AG04450 (cell line): ENCODE measurements at regions not wholly inside any gene's neighbourhood (a gene's known extent, or its start where the extent isn't known, plus 50 kb on each side); places are given as distances from the start of the nearest gene placed in this dataset.
A peak's percentile ranks its signal among the peaks of the same experiment; 100 is the strongest.

Experiments used
- CTCF ChIA-PET: fragments of 300-600, 350-600 bp; formaldehyde crosslinking; extraction: SDS; loops from one replicate; lab custom pipeline; 2022; ENCODE audit warnings: antibody characterized with exemption, inconsistent platforms; lab: Charles Lee
- POLR2A ChIA-PET: fragments of 350-600 bp; formaldehyde crosslinking; extraction: SDS; loops from one replicate; lab custom pipeline; 2021; ENCODE audit warnings: antibody characterized with exemption, inconsistent platforms; lab: Yijun Ruan, JAX
- DNase-seq: peaks from one replicate; pipeline ENCODE4 v3.0.0-alpha.2; 2011; ENCODE audit warnings: low read depth, low spot score
- H3K27ac ChIP-seq: one replicate; pipeline ENCODE4 v1.5.1; 2012; ENCODE audit warnings: low read depth, low read length, control low read depth
- H3K27me3 ChIP-seq: one replicate; pipeline ENCODE4 v1.6.0; 2012; ENCODE audit warnings: low read length; ENCODE audit not compliant: control insufficient read depth, insufficient read depth
- H3K4me3 ChIP-seq: 2 replicates; pipeline ENCODE4 v1.5.1; 2011; ENCODE audit warnings: mild to moderate bottlenecking, low read depth, low read length, control low read depth
- H3K9me3 ChIP-seq: 2 replicates; pipeline ENCODE4 v1.5.1; 2012; ENCODE audit warnings: low read length; ENCODE audit not compliant: control insufficient read depth, insufficient read depth
- TF ChIP-seq, protein P1 (sequence below): IDR thresholded peaks from 2 replicates; pipeline ENCODE4 v1.5.1; 2011; ENCODE audit warnings: low read depth, low read length, control low read depth, inconsistent platforms

DNA sequence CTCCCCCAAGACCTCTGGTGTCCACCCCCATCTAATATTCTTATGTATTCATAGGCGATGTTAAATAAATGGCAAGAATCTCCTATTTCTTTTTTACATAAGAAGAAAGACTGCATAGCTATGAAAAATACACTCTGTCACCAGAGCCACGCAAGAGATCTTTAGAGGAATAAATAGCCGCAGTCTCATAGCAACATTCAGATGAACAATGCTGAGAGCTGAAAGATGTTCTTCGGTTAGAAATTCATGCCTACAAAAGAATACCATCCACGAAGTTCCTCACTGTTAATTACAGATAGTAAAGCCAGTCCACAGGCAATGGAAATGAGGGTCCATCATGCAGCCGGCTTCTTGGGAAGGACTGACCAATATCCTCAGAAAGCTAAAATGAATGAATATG is 76.0 kb upstream of the SOD1 start:
- TF ChIP-seq, protein P1, sequence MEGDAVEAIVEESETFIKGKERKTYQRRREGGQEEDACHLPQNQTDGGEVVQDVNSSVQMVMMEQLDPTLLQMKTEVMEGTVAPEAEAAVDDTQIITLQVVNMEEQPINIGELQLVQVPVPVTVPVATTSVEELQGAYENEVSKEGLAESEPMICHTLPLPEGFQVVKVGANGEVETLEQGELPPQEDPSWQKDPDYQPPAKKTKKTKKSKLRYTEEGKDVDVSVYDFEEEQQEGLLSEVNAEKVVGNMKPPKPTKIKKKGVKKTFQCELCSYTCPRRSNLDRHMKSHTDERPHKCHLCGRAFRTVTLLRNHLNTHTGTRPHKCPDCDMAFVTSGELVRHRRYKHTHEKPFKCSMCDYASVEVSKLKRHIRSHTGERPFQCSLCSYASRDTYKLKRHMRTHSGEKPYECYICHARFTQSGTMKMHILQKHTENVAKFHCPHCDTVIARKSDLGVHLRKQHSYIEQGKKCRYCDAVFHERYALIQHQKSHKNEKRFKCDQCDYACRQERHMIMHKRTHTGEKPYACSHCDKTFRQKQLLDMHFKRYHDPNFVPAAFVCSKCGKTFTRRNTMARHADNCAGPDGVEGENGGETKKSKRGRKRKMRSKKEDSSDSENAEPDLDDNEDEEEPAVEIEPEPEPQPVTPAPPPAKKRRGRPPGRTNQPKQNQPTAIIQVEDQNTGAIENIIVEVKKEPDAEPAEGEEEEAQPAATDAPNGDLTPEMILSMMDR, result no peak
- Histone ChIP-seq H3K27ac (no peak overlapping the region), H3K9me3 (no peaks in the 10 kb centered on the region), H3K27me3 (peaks cover 2% of the 10 kb centered on the region), H3K4me3 (no peak overlapping the region)
- ChIA-PET POLR2A (no interaction called here), CTCF (interaction anchor here (1.0 to 8.7 kb wide), 3 partner anchors 21 to 484 kb away, joined by 3 to 329 read pairs (median 5); no protein-coding TSS in a partner anchor)
- DNase-seq, result no peak

DNA sequence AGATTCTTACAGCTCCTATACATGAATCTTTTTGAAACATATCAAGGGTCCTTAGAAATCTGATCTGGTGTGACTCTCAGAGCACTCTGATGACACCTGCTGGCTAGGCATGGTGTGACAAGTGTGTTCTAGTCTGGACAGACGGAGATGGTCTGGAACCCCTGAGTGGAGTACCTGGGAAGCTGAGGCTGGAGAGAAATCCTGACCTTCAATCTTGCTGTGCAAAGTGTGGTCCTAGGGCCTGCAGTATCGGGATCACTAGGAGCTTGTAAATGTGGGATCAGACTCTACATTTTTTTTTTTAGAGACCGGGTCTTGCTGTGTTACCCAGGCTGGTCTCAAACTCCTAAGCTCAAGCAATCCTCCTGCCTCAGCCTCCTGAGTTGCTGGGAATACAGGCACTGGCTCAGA is 78.6 kb upstream of the SOD1 start:
- ChIA-PET POLR2A (no interaction called here), CTCF (interaction anchor here (0.5 to 8.7 kb wide), 65 partner anchors 10 to 501 kb away, joined by 3 to 329 read pairs (median 4); no protein-coding TSS in a partner anchor)
- no peak overlapping the region for H3K4me3 ChIP-seq
- no peaks in the 10 kb centered on the region for H3K9me3 ChIP-seq
- DNase-seq, result peak; percentile 24
- TF ChIP-seq, protein P1, result peak; percentile 90
- H3K27me3 ChIP-seq, result peaks cover 2% of the 10 kb centered on the region
- no peak overlapping the region for H3K27ac ChIP-seq

DNA sequence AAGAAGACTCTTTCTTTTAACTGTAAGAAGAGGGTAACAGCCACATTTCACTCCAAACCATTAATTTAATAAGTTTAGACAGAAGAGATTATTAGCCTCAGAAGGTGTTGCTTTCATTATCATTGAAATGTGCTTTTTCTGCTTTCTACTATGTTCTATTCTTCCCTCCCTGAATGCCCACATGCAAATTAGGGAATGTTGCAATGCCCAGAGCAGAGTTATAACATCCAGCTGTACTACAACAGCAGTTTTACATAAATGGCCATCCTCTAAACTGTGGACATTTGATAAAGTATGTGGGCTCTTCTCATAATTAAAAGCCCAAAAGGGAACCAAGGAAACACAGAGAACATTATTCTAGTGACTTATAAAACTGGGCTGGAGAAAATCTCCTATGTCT is 82.2 kb upstream of the SOD1 start:
- CTCF ChIA-PET, result interaction anchor here (8.7 kb wide), 1 partner anchor 381 kb away, joined by 329 read pairs; no protein-coding TSS in a partner anchor
- Histone ChIP-seq H3K9me3 (no peaks in the 10 kb centered on the region), H3K27me3 (no peaks in the 10 kb centered on the region), H3K4me3 (no peak overlapping the region), H3K27ac (no peak overlapping the region)
- TF ChIP-seq, protein P1, result no peak
- POLR2A ChIA-PET, result no interaction called here
- DNase-seq, result no peak

- H3K27me3 ChIP-seq, result no peaks in the 10 kb centered on the region
- H3K9me3 ChIP-seq, result no peaks in the 10 kb centered on the region
- no peak for DNase-seq
- no peak overlapping the region for H3K27ac ChIP-seq
- ChIA-PET POLR2A (no interaction called here), CTCF (interaction anchor here (8.7 kb wide), 1 partner anchor 381 kb away, joined by 329 read pairs; no protein-coding TSS in a partner anchor)
- TF ChIP-seq, protein P1, result no peak
- H3K4me3 ChIP-seq, result no peak overlapping the region
Observed at GRCh38 chr21:31576428-31576827, 83.1 kb upstream of the SOD1 start.

DNA sequence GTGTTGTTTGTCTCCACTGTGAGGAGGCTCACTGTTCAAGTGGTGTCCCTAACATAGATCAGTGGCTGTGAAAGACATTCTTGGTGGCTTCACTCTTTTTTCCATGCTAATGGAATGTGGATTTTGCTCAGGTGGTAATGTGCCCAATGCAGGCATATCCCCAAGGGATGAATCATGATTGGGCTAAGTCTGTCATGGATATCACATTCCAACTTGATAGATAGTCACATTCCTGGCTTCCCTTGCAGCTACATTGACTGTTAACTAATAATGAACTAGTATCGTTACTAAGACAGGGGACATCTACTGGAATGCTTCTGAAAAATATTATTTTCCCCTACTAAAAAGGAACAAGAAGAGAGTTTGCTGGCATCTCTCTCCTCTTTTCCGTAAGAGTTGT is 86.3 kb upstream of the SOD1 start:
- ChIA-PET POLR2A (no interaction called here), CTCF (interaction anchor here (1.7 kb wide), 1 partner anchor 374 kb away, joined by 4 read pairs; no protein-coding TSS in a partner anchor)
- no peak overlapping the region for H3K27ac ChIP-seq
- no peak overlapping the region for H3K4me3 ChIP-seq
- H3K27me3 ChIP-seq, result no peaks in the 10 kb centered on the region
- no peak for DNase-seq
- H3K9me3 ChIP-seq, result no peaks in the 10 kb centered on the region
- TF ChIP-seq, protein P1, result no peak
